ENCODE measurements at regions not wholly inside any gene's neighbourhood (a gene's known extent, or its start where the extent isn't known, plus 50 kb on each side); places are given as distances from the start of the nearest gene placed in this dataset.

- no peaks in the 10 kb centered on the region for H4K20me1 ChIP-seq (replicated peaks; ENCODE audit: control insufficient read depth, insufficient read depth, low read length)
- no TSS peak for BruUV-seq (replicated peaks)
- no peak for TF ChIP-seq SMARCB1 (IDR thresholded peaks at IDR 0.05; ENCODE audit: insufficient read length, low read depth)
- TF ChIP-seq FOSL1 (tag; conservative IDR thresholded peaks at IDR 0.05) = peak; percentile 60; the same call in 1 of the 2 replicates
- H3K27ac ChIP-seq (ENCODE audit: extremely low read depth, low read depth, low read length) = no peak overlapping the region
- no peak overlapping the region for H3K9ac ChIP-seq (ENCODE audit: insufficient read depth in 1 of 2, low read depth in 2 of 2, low read length in 2 of 2)
- peak in 1 of 4 experiments; percentile 27 for DNase-seq (ENCODE audit: extremely low read depth in 1 of 4, low spot score in 3 of 4)
- H3K9me1 ChIP-seq (ENCODE audit: control insufficient read depth, insufficient read depth, low read length) = no peaks in the 10 kb centered on the region
- POLR2A ChIA-PET = no interaction called here
- CTCF ChIA-PET (ENCODE audit: low intra/inter-chr PET ratio) = no interaction called here
- peaks cover 3 to 8% of the 10 kb centered on the region in 2 experiments; a peak in 3 of 5 replicates for H3K27me3 ChIP-seq (ENCODE audit: control insufficient read depth in 2 of 2, insufficient read depth in 2 of 2, low read length in 2 of 2)
- no peaks in the 10 kb centered on the region for H3K9me3 ChIP-seq (replicated peaks; ENCODE audit: control insufficient read depth, insufficient read depth, low read depth, low read length)
- no peaks in the 10 kb centered on the region for H3K36me3 ChIP-seq (ENCODE audit: control insufficient read depth, insufficient read depth, low read length)
- FAIRE-seq = no peak
- H3K79me2 ChIP-seq (ENCODE audit: control insufficient read depth, insufficient read depth, low read length) = no peaks in the 10 kb centered on the region
- H3K4me1 ChIP-seq (replicated peaks in 1 of 2; ENCODE audit: control insufficient read depth in 2 of 2, insufficient read depth in 2 of 2, low read length in 2 of 2) = peaks cover 2 to 10% of the 10 kb centered on the region in 2 experiments; a peak in 3 of 5 replicates
- H3K4me2 ChIP-seq (ENCODE audit: insufficient read depth, low read length) = no peak overlapping the region
- in situ Hi-C loops (cut with MboI) = no loop called here
- no peak overlapping the region for H3K4me3 ChIP-seq
- intact Hi-C loops (cut with micrococcal nuclease) = loop anchor here (2.0 to 10.0 kb wide), 2 partner anchors 19 to 87 kb away; no protein-coding TSS in a partner anchor
- 6% methylated on average over 6 of the region's 6 CpGs for WGBS (ENCODE audit: insufficient coverage, low coverage, missing lambda C conversion rate)
- no peak overlapping the region for H2AFZ ChIP-seq (ENCODE audit: low read depth, low read length)
- no peak for ATAC-seq
These were observed 50.8 kb upstream of the FOXE1 start for GRCh38 chr9:97802276-97802675.

- Histone ChIP-seq H3K9me1 (ENCODE audit: control insufficient read depth, insufficient read depth, low read length) (no peaks in the 10 kb centered on the region), H3K4me2 (ENCODE audit: insufficient read depth, low read length) (peak overlapping the region; percentile 79), H3K27ac (ENCODE audit: extremely low read depth, low read depth, low read length) (no peak overlapping the region), H2AFZ (ENCODE audit: low read depth, low read length) (peak overlapping the region; percentile 98), H3K9ac (ENCODE audit: insufficient read depth in 1 of 2, low read depth in 2 of 2, low read length in 2 of 2) (peak overlapping the region; percentile 30 to 91; a peak in 3 of 4 replicates), H3K4me3 (peak overlapping the region; percentile 49), H3K36me3 (ENCODE audit: control insufficient read depth, insufficient read depth, low read length) (no peaks in the 10 kb centered on the region), H3K79me2 (ENCODE audit: control insufficient read depth, insufficient read depth, low read length) (no peaks in the 10 kb centered on the region), H3K9me3 (replicated peaks; ENCODE audit: control insufficient read depth, insufficient read depth, low read depth, low read length) (no peaks in the 10 kb centered on the region), H3K4me1 (replicated peaks in 1 of 2; ENCODE audit: control insufficient read depth in 2 of 2, insufficient read depth in 2 of 2, low read length in 2 of 2) (peaks cover 2 to 10% of the 10 kb centered on the region in 2 experiments; a peak in 3 of 5 replicates), H4K20me1 (replicated peaks; ENCODE audit: control insufficient read depth, insufficient read depth, low read length) (no peaks in the 10 kb centered on the region), H3K27me3 (ENCODE audit: control insufficient read depth in 2 of 2, insufficient read depth in 2 of 2, low read length in 2 of 2) (peaks cover 3 to 8% of the 10 kb centered on the region in 2 experiments; a peak in 3 of 5 replicates)
- CTCF ChIA-PET (ENCODE audit: low intra/inter-chr PET ratio) = interaction anchor here (1.2 kb wide), 1 partner anchor 93 kb away, joined by 9 read pairs; no protein-coding TSS in a partner anchor
- FAIRE-seq (no peak), DNase-seq (ENCODE audit: extremely low read depth in 1 of 4, low spot score in 3 of 4) (peak; percentile 81 to 97 (median 96)), ATAC-seq (peak; percentile 98)
- intact Hi-C loops (cut with micrococcal nuclease) = loop anchor here (2.0 to 10.0 kb wide), 2 partner anchors 21 to 89 kb away; no protein-coding TSS in a partner anchor
- in situ Hi-C loops (cut with MboI) = no loop called here
- POLR2A ChIA-PET = interaction anchor here (0.6 kb wide), 1 partner anchor 151 kb away, joined by 3 read pairs; no protein-coding TSS in a partner anchor
- BruUV-seq (replicated peaks) = no TSS peak
- 3% methylated on average over 47 of the region's 75 CpGs for WGBS (ENCODE audit: insufficient coverage, low coverage, missing lambda C conversion rate)
- TF ChIP-seq ZNF561 (CRISPR knock-in tag; conservative IDR thresholded peaks at IDR 0.05) (no peak), ZNF695 (CRISPR knock-in tag; IDR thresholded peaks at IDR 0.05) (no peak), HOMEZ (CRISPR knock-in tag; IDR thresholded peaks at IDR 0.05) (no peak), CUX1 (CRISPR knock-in tag; IDR thresholded peaks at IDR 0.05) (no peak), BRD4 (IDR thresholded peaks at IDR 0.05) (no peak)
These were observed 49.6 kb upstream of the FOXE1 start for GRCh38 chr9:97803167-97804058.
